ENCODE measurements at regions not wholly inside any gene's neighbourhood (a gene's known extent, or its start where the extent isn't known, plus 50 kb on each side); places are given as distances from the start of the nearest gene placed in this dataset.

- Histone ChIP-seq H3K4me3 (ENCODE audit: low read length) (no peak overlapping the region), H3K4me2 (ENCODE audit: low read length) (no peak overlapping the region), H3K4me1 (ENCODE audit: control insufficient read depth, insufficient read depth, low read length) (no peaks in the 10 kb centered on the region), H3K27me3 (ENCODE audit: control insufficient read depth, insufficient read depth, low read length) (no peaks in the 10 kb centered on the region), H3K9me3 (replicated peaks; ENCODE audit: low read length) (no peaks in the 10 kb centered on the region), H3K9ac (ENCODE audit: low read depth, low read length) (no peak overlapping the region), H3K36me3 (ENCODE audit: insufficient read depth, low read length) (no peaks in the 10 kb centered on the region)
These were observed 97.5 kb upstream of the MGMT start for GRCh38 chr10:129369566-129369965.

GRCh38 chr10:129371541-129371940 lies 95.5 kb upstream of the MGMT start:
- Histone ChIP-seq H3K4me3 (ENCODE audit: low read length) (no peak overlapping the region), H3K9ac (ENCODE audit: low read depth, low read length) (no peak overlapping the region)

DNA sequence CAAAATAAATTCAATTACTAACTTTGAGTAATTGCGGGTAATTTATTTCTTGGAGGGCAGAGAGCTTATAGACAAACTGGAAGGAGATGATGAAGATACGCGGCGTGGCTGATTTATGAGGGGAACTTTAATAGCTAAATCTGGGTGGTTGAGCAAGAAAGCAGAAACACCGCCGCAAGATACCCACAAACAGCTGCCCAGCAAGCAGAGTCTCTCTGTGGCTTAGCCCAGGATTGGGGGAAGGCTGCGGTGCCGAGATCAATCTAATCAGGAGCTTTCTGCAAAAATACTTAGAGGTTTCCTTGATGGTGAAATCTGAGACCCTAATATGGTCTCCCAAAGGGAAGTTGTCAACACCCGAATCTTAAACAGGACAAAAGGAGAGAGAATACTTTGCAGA lies 94.9 kb upstream of the MGMT start:
- Histone ChIP-seq H3K4me3 (ENCODE audit: low read length) (no peak overlapping the region), H3K4me1 (ENCODE audit: control insufficient read depth, insufficient read depth, low read length) (no peaks in the 10 kb centered on the region), H3K36me3 (ENCODE audit: insufficient read depth, low read length) (no peaks in the 10 kb centered on the region), H3K9ac (ENCODE audit: low read depth, low read length) (no peak overlapping the region), H3K9me3 (replicated peaks; ENCODE audit: low read length) (peaks cover 5% of the 10 kb centered on the region), H3K4me2 (ENCODE audit: low read length) (no peak overlapping the region), H3K27me3 (ENCODE audit: control insufficient read depth, insufficient read depth, low read length) (no peaks in the 10 kb centered on the region)

More at GRCh38 chr10:129371541-129371940, 95.5 kb upstream of the MGMT start:
- H3K4me1 ChIP-seq (ENCODE audit: control insufficient read depth, insufficient read depth, low read length), result no peaks in the 10 kb centered on the region
- H3K27me3 ChIP-seq (ENCODE audit: control insufficient read depth, insufficient read depth, low read length), result no peaks in the 10 kb centered on the region
- no peaks in the 10 kb centered on the region for H3K36me3 ChIP-seq (ENCODE audit: insufficient read depth, low read length)
- H3K9me3 ChIP-seq (replicated peaks; ENCODE audit: low read length), result no peaks in the 10 kb centered on the region
- H3K4me2 ChIP-seq (ENCODE audit: low read length), result no peak overlapping the region

- Histone ChIP-seq H3K36me3 (ENCODE audit: insufficient read depth, low read length) (no peaks in the 10 kb centered on the region), H3K4me3 (ENCODE audit: low read length) (no peak overlapping the region), H3K9me3 (replicated peaks; ENCODE audit: low read length) (peaks cover 5% of the 10 kb centered on the region), H3K9ac (ENCODE audit: low read depth, low read length) (no peak overlapping the region), H3K27me3 (ENCODE audit: control insufficient read depth, insufficient read depth, low read length) (no peaks in the 10 kb centered on the region), H3K4me2 (ENCODE audit: low read length) (no peak overlapping the region), H3K4me1 (ENCODE audit: control insufficient read depth, insufficient read depth, low read length) (no peaks in the 10 kb centered on the region)
These were observed 93.8 kb upstream of the MGMT start for GRCh38 chr10:129373231-129373630.

DNA sequence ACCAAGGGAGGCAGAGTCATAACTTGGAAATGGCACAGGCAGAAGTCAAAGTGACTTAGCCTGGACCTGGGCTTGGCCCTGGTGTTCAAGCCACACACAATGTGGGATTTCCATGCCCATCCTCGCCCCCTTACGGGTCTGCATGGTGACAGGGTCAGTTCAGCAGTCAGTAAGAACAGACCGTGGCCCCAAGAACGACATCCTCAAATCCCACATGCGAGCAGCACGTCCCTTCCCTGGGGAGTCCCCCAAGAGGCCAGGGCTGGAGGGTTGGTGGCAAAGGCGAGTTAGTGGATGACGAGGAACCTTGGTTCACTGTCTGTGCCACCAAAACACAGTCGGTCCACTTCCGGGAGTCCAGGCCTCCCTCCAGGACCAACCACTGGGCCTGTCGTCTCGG lies 93.3 kb upstream of the MGMT start:
- H3K27me3 ChIP-seq (ENCODE audit: control insufficient read depth, insufficient read depth, low read length), result no peaks in the 10 kb centered on the region
- H3K36me3 ChIP-seq (ENCODE audit: insufficient read depth, low read length), result no peaks in the 10 kb centered on the region
- H3K9me3 ChIP-seq (replicated peaks; ENCODE audit: low read length), result peaks cover 5% of the 10 kb centered on the region
- no peak overlapping the region for H3K4me3 ChIP-seq (ENCODE audit: low read length)
- no peak overlapping the region for H3K9ac ChIP-seq (ENCODE audit: low read depth, low read length)
- H3K4me1 ChIP-seq (ENCODE audit: control insufficient read depth, insufficient read depth, low read length), result no peaks in the 10 kb centered on the region
- H3K4me2 ChIP-seq (ENCODE audit: low read length), result no peak overlapping the region

- Histone ChIP-seq H3K36me3 (ENCODE audit: insufficient read depth, low read length) (no peaks in the 10 kb centered on the region), H3K4me1 (ENCODE audit: control insufficient read depth, insufficient read depth, low read length) (no peaks in the 10 kb centered on the region), H3K9ac (ENCODE audit: low read depth, low read length) (no peak overlapping the region), H3K9me3 (replicated peaks; ENCODE audit: low read length) (peaks cover 5% of the 10 kb centered on the region), H3K4me2 (ENCODE audit: low read length) (no peak overlapping the region), H3K4me3 (ENCODE audit: low read length) (no peak overlapping the region), H3K27me3 (ENCODE audit: control insufficient read depth, insufficient read depth, low read length) (no peaks in the 10 kb centered on the region)
These were observed 91.9 kb upstream of the MGMT start for GRCh38 chr10:129375171-129375570.

- no peaks in the 10 kb centered on the region for H3K36me3 ChIP-seq (ENCODE audit: insufficient read depth, low read length)
- peaks cover 5% of the 10 kb centered on the region for H3K9me3 ChIP-seq (replicated peaks; ENCODE audit: low read length)
- no peaks in the 10 kb centered on the region for H3K4me1 ChIP-seq (ENCODE audit: control insufficient read depth, insufficient read depth, low read length)
- no peak overlapping the region for H3K4me3 ChIP-seq (ENCODE audit: low read length)
- no peak overlapping the region for H3K9ac ChIP-seq (ENCODE audit: low read depth, low read length)
- H3K4me2 ChIP-seq (ENCODE audit: low read length), result no peak overlapping the region
- H3K27me3 ChIP-seq (ENCODE audit: control insufficient read depth, insufficient read depth, low read length), result no peaks in the 10 kb centered on the region
These were observed 91.1 kb upstream of the MGMT start for GRCh38 chr10:129375912-129376311.

DNA sequence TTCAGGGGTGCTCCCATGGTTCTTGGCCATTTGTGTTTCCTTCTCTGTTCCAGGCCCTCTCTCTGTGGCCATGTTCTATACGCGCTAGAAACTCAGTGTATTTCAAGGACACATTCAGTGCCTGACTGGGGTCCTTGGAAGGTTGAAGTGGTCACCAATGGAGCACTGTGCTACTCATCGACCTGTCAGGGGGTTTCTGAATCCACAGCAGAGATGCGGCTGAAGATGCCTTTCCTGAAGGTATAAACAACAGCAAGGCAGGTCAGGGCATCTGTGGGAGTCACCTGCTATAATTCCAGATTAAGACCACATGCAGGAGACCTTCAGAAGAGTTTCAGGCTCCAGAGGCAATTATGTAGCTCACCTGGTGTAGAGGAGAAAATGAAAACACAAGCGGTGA lies 86.8 kb upstream of the MGMT start:
- H3K4me3 ChIP-seq (ENCODE audit: low read length), result no peak overlapping the region

GRCh38 chr10:129381741-129382140 lies 85.3 kb upstream of the MGMT start:
- no peak overlapping the region for H3K9ac ChIP-seq (ENCODE audit: low read depth, low read length)
- H3K36me3 ChIP-seq (ENCODE audit: insufficient read depth, low read length), result no peaks in the 10 kb centered on the region
- H3K4me2 ChIP-seq (ENCODE audit: low read length), result no peak overlapping the region
- no peak overlapping the region for H3K4me3 ChIP-seq (ENCODE audit: low read length)
- peaks cover 6% of the 10 kb centered on the region for H3K9me3 ChIP-seq (replicated peaks; ENCODE audit: low read length)
- H3K4me1 ChIP-seq (ENCODE audit: control insufficient read depth, insufficient read depth, low read length), result no peaks in the 10 kb centered on the region
- no peaks in the 10 kb centered on the region for H3K27me3 ChIP-seq (ENCODE audit: control insufficient read depth, insufficient read depth, low read length)

More for the DNA sequence above, 86.8 kb upstream of the MGMT start:
- H3K9ac ChIP-seq (ENCODE audit: low read depth, low read length), result no peak overlapping the region
- H3K4me2 ChIP-seq (ENCODE audit: low read length), result no peak overlapping the region
- H3K27me3 ChIP-seq (ENCODE audit: control insufficient read depth, insufficient read depth, low read length), result no peaks in the 10 kb centered on the region
- no peaks in the 10 kb centered on the region for H3K36me3 ChIP-seq (ENCODE audit: insufficient read depth, low read length)
- H3K4me1 ChIP-seq (ENCODE audit: control insufficient read depth, insufficient read depth, low read length), result no peaks in the 10 kb centered on the region
- H3K9me3 ChIP-seq (replicated peaks; ENCODE audit: low read length), result peaks cover 7% of the 10 kb centered on the region

- peaks cover 2% of the 10 kb centered on the region for H3K9me3 ChIP-seq (replicated peaks; ENCODE audit: low read length)
- H3K4me2 ChIP-seq (ENCODE audit: low read length), result no peak overlapping the region
- H3K9ac ChIP-seq (ENCODE audit: low read depth, low read length), result no peak overlapping the region
- no peak overlapping the region for H3K4me3 ChIP-seq (ENCODE audit: low read length)
- no peaks in the 10 kb centered on the region for H3K4me1 ChIP-seq (ENCODE audit: control insufficient read depth, insufficient read depth, low read length)
- no peaks in the 10 kb centered on the region for H3K36me3 ChIP-seq (ENCODE audit: insufficient read depth, low read length)
- H3K27me3 ChIP-seq (ENCODE audit: control insufficient read depth, insufficient read depth, low read length), result no peaks in the 10 kb centered on the region
These were observed 84.6 kb upstream of the MGMT start for GRCh38 chr10:129382401-129382800.

- peaks cover 2% of the 10 kb centered on the region for H3K9me3 ChIP-seq (replicated peaks; ENCODE audit: low read length)
- H3K9ac ChIP-seq (ENCODE audit: low read depth, low read length), result no peak overlapping the region
- H3K4me2 ChIP-seq (ENCODE audit: low read length), result no peak overlapping the region
- H3K4me1 ChIP-seq (ENCODE audit: control insufficient read depth, insufficient read depth, low read length), result no peaks in the 10 kb centered on the region
- no peaks in the 10 kb centered on the region for H3K36me3 ChIP-seq (ENCODE audit: insufficient read depth, low read length)
- H3K4me3 ChIP-seq (ENCODE audit: low read length), result no peak overlapping the region
- no peaks in the 10 kb centered on the region for H3K27me3 ChIP-seq (ENCODE audit: control insufficient read depth, insufficient read depth, low read length)
These were observed 83.4 kb upstream of the MGMT start for GRCh38 chr10:129383651-129384050.

- H3K4me3 ChIP-seq (ENCODE audit: low read length), result no peak overlapping the region
- peaks cover 7% of the 10 kb centered on the region for H3K9me3 ChIP-seq (replicated peaks; ENCODE audit: low read length)
- no peaks in the 10 kb centered on the region for H3K4me1 ChIP-seq (ENCODE audit: control insufficient read depth, insufficient read depth, low read length)
These were observed 81.4 kb upstream of the MGMT start for GRCh38 chr10:129385600-129385999.

More at GRCh38 chr10:129385600-129385999, 81.4 kb upstream of the MGMT start:
- no peaks in the 10 kb centered on the region for H3K27me3 ChIP-seq (ENCODE audit: control insufficient read depth, insufficient read depth, low read length)
- no peak overlapping the region for H3K4me2 ChIP-seq (ENCODE audit: low read length)
- H3K36me3 ChIP-seq (ENCODE audit: insufficient read depth, low read length), result no peaks in the 10 kb centered on the region
- H3K9ac ChIP-seq (ENCODE audit: low read depth, low read length), result no peak overlapping the region
